ENCODE measurements at regions not wholly inside any gene's neighbourhood (a gene's known extent, or its start where the extent isn't known, plus 50 kb on each side); places are given as distances from the start of the nearest gene placed in this dataset.

- H3K27ac ChIP-seq, result no peak overlapping the region
- no peaks in the 10 kb centered on the region for H3K27me3 ChIP-seq
- TF ChIP-seq CTCF (IDR thresholded peaks at IDR 0.05) (no peak), POLR2A (IDR thresholded peaks at IDR 0.05) (no peak)
- DNase-seq, result no peak
- no peaks in the 10 kb centered on the region for H3K36me3 ChIP-seq
- H3K9me3 ChIP-seq, result no peaks in the 10 kb centered on the region
- H3K4me3 ChIP-seq, result no peak overlapping the region
- peaks cover 0 to 13% (median 0%) of the 10 kb centered on the region in 4 donors for H3K4me1 ChIP-seq
Observed at GRCh38 chr3:30085486-30085885, 520.9 kb upstream of the TGFBR2 start.

DNA sequence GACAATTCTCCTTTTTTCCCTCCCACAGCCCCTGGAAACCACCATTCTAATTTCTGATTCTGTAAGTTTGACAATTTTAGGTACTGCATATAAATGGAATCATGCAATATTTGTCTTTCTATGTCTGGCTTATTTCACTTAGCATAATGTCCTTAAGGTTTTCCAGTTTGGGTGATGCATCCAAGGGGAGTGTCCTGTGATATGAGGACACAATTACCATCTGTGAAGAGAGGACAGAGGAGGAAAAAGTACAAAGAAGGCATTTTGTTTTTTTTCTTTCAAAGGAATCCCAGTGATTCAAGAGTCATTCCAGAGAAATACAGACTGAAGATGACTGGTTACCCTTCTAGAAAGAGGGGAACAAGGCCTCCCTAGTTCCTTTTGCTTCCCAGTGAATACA, 514.7 kb upstream of the TGFBR2 start:
- no peak for TF ChIP-seq CTCF (IDR thresholded peaks at IDR 0.05)
- Histone ChIP-seq H3K27me3 (no peaks in the 10 kb centered on the region), H3K4me3 (no peak overlapping the region), H3K4me1 (no peaks in the 10 kb centered on the region), H3K36me3 (no peaks in the 10 kb centered on the region), H3K9me3 (peaks cover 0 to 6% (median 0%) of the 10 kb centered on the region in 4 donors), H3K27ac (no peak overlapping the region)
- no peak for DNase-seq

- DNase-seq, result no peak
- no peaks in the 10 kb centered on the region for H3K27me3 ChIP-seq
- H3K27ac ChIP-seq, result no peak overlapping the region
- TF ChIP-seq CTCF (IDR thresholded peaks at IDR 0.05) (no peak), POLR2A (IDR thresholded peaks at IDR 0.05) (no peak)
- no peaks in the 10 kb centered on the region for H3K36me3 ChIP-seq
- no peak overlapping the region for H3K4me3 ChIP-seq
- H3K9me3 ChIP-seq, result peaks cover 0 to 6% (median 0%) of the 10 kb centered on the region in 4 donors
- no peaks in the 10 kb centered on the region for H3K4me1 ChIP-seq
Observed at GRCh38 chr3:30097022-30097650, 509.3 kb upstream of the TGFBR2 start.

GRCh38 chr3:30098243-30098642, 508.2 kb upstream of the TGFBR2 start:
- Histone ChIP-seq H3K4me1 (no peaks in the 10 kb centered on the region), H3K4me3 (no peak overlapping the region), H3K36me3 (no peaks in the 10 kb centered on the region), H3K27ac (no peak overlapping the region), H3K27me3 (no peaks in the 10 kb centered on the region), H3K9me3 (peaks cover 0 to 6% (median 0%) of the 10 kb centered on the region in 4 donors)
- no peak for DNase-seq
- TF ChIP-seq POLR2A (IDR thresholded peaks at IDR 0.05), result no peak
- no peak for TF ChIP-seq CTCF (IDR thresholded peaks at IDR 0.05)

DNA sequence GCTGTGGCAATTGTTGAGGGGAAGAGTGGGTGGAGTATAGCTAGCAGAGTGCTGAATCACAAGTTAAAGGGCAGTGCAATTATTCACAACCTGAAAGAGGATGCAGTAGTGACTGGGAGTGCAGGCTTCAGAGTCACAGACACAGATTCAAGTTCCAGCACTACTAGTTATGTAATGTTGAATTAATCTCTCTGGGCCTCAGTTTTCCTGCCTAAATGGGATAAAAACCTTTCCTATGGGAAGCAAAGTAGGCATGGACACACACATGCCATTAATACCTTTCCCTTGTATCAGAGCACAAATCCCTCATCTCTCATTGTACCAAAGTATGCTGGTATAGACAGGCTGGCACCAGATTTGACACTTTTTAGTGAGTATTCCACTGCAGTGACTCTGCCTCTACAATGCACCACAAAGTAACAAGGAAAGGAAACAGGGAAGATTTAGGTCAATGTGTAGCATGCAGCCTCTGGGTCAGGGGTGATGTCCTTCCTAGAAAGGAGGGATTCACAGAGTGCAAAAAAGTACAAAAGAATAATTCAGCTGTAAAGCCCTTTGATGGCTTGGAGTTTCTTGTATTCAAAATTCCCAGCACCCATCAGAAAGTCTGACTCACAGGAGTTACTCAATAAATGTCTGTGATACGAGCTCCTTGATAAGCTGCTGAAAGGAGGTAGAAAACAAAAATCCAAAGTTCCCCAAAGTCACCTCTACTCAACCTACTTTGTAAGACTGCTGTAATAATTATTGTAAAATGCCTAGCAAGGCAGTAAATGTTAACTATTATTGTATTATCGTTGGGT, 507.5 kb upstream of the TGFBR2 start:
- TF ChIP-seq POLR2A (IDR thresholded peaks at IDR 0.05) (no peak), CTCF (IDR thresholded peaks at IDR 0.05) (no peak)
- Histone ChIP-seq H3K27me3 (no peaks in the 10 kb centered on the region), H3K27ac (no peak overlapping the region), H3K36me3 (no peaks in the 10 kb centered on the region), H3K4me1 (no peaks in the 10 kb centered on the region), H3K9me3 (peaks cover 0 to 6% (median 0%) of the 10 kb centered on the region in 4 donors), H3K4me3 (no peak overlapping the region)
- no peak for DNase-seq

All from Peyer's patch (tissue), 4 donors.